Ramos (cell line): ENCODE measurements at regions not wholly inside any gene's neighbourhood (a gene's known extent, or its start where the extent isn't known, plus 50 kb on each side); places are given as distances from the start of the nearest gene placed in this dataset.

ENCODE experiments used
- in situ Hi-C: fragments of 300-500 bp; cut with MboI; formaldehyde crosslinking; loops from one replicate; pipeline ENCODE4 v1.14.3; 2022; ENCODE audit warnings: low sequenced_read_pairs; ENCODE audit not compliant: unreplicated experiment

GRCh38 chr6:164856138-164856537 lies 453.3 kb downstream of the C6orf118 start:
- in situ Hi-C loops = no loop called here

GRCh38 chr6:164855281-164855680 lies 454.1 kb downstream of the C6orf118 start:
- in situ Hi-C loops = no loop called here

GRCh38 chr6:164854526-164854925 lies 454.9 kb downstream of the C6orf118 start:
- in situ Hi-C loops = no loop called here

- in situ Hi-C loops = no loop called here
These were observed 463.6 kb downstream of the C6orf118 start for GRCh38 chr6:164845773-164846172.

- in situ Hi-C loops = no loop called here
These were observed 467.3 kb downstream of the C6orf118 start for GRCh38 chr6:164842085-164842484.

GRCh38 chr6:164838068-164838615 lies 471.3 kb downstream of the C6orf118 start:
- in situ Hi-C loops = no loop called here

- in situ Hi-C loops = no loop called here
These were observed 472.9 kb downstream of the C6orf118 start for GRCh38 chr6:164836486-164836885.

- in situ Hi-C loops = no loop called here
These were observed 477.0 kb downstream of the C6orf118 start for GRCh38 chr6:164832410-164832809.

- in situ Hi-C loops = no loop called here
These were observed 481.9 kb downstream of the C6orf118 start for GRCh38 chr6:164827537-164827936.

GRCh38 chr6:164826831-164827468 lies 482.5 kb downstream of the C6orf118 start:
- in situ Hi-C loops = no loop called here

- in situ Hi-C loops = no loop called here
These were observed 484.0 kb downstream of the C6orf118 start for GRCh38 chr6:164825386-164825785.

GRCh38 chr6:164817662-164818061 lies 491.7 kb downstream of the C6orf118 start:
- in situ Hi-C loops = no loop called here

GRCh38 chr6:164812706-164813105 lies 496.7 kb downstream of the C6orf118 start:
- in situ Hi-C loops = no loop called here

GRCh38 chr6:164807125-164807524 lies 502.3 kb downstream of the C6orf118 start:
- in situ Hi-C loops = no loop called here

GRCh38 chr6:164795056-164795815 lies 514.2 kb downstream of the C6orf118 start:
- in situ Hi-C loops = no loop called here

GRCh38 chr6:164792666-164793065 lies 516.7 kb downstream of the C6orf118 start:
- in situ Hi-C loops = no loop called here

- in situ Hi-C loops = no loop called here
These were observed 517.9 kb downstream of the C6orf118 start for GRCh38 chr6:164791498-164791897.

- in situ Hi-C loops = no loop called here
These were observed 545.6 kb downstream of the C6orf118 start for GRCh38 chr6:164763788-164764187.

GRCh38 chr6:164757451-164757850 lies 552.0 kb downstream of the C6orf118 start:
- in situ Hi-C loops = no loop called here

GRCh38 chr6:164756723-164757122 lies 552.7 kb downstream of the C6orf118 start:
- in situ Hi-C loops = no loop called here

- in situ Hi-C loops = no loop called here
These were observed 553.3 kb downstream of the C6orf118 start for GRCh38 chr6:164756142-164756541.

- in situ Hi-C loops = no loop called here
These were observed 555.9 kb downstream of the C6orf118 start for GRCh38 chr6:164753517-164753916.
